ENCODE measurements at regions not wholly inside any gene's neighbourhood (a gene's known extent, or its start where the extent isn't known, plus 50 kb on each side); places are given as distances from the start of the nearest gene placed in this dataset.

DNA sequence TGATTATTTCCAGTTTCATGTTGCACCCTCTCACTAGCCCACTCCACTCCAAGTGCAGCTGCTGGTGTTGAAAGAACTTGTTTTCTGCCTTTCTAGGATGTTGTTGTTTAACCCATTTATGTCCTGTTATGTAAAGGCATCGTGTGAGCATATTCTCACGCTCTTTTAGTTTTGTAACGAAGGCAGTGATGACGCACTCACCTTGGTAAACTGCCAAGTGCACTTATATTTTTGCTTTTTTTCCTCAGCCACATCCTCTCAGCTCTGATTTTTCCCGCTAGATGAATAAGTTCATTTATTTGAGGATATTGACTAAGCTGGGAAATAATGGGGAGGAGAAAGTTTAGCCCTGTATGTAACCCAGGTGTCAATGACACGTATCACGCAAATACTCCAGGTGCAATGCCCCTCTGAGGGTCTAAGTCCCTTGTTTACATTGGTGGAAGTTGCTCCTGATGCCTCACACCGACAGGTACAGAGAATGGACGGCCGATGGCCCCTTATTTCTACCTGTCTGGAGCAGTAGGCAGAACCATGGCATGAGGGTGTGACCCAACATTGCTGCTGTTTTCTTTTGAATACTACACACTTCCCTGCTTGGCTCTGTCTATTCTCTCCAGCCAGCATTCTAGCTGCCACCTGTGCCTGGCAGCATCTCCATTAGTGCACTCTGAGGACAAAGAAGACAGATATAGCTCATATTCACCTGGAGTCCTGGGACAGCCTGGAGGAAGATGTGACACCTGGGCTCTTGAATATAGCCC is 132.7 kb upstream of the SLC24A3 start:
- intact Hi-C loops (cut with DNase I; ENCODE audit: low total_unique reads): no loop called here
- Histone ChIP-seq H3K4me1 (no peaks in the 10 kb centered on the region), H3K4me3 (no peak overlapping the region), H3K36me3 (no peaks in the 10 kb centered on the region), H3K9me3 (no peaks in the 10 kb centered on the region), H3K27me3 (no peaks in the 10 kb centered on the region), H3K27ac (no peak overlapping the region)
- TF ChIP-seq POLR2AphosphoS5 (IDR thresholded peaks at IDR 0.05): no peak
- TF ChIP-seq, protein P1, sequence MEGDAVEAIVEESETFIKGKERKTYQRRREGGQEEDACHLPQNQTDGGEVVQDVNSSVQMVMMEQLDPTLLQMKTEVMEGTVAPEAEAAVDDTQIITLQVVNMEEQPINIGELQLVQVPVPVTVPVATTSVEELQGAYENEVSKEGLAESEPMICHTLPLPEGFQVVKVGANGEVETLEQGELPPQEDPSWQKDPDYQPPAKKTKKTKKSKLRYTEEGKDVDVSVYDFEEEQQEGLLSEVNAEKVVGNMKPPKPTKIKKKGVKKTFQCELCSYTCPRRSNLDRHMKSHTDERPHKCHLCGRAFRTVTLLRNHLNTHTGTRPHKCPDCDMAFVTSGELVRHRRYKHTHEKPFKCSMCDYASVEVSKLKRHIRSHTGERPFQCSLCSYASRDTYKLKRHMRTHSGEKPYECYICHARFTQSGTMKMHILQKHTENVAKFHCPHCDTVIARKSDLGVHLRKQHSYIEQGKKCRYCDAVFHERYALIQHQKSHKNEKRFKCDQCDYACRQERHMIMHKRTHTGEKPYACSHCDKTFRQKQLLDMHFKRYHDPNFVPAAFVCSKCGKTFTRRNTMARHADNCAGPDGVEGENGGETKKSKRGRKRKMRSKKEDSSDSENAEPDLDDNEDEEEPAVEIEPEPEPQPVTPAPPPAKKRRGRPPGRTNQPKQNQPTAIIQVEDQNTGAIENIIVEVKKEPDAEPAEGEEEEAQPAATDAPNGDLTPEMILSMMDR (IDR thresholded peaks at IDR 0.05): no peak
- TF ChIP-seq POLR2A (IDR thresholded peaks at IDR 0.05): no peak
- DNase-seq (ENCODE audit: low spot score in 2 of 2): no peak

GRCh38 chr20:19081937-19082336 is 130.5 kb upstream of the SLC24A3 start:
- Histone ChIP-seq H3K4me1 (no peaks in the 10 kb centered on the region), H3K4me3 (no peak overlapping the region), H3K36me3 (no peaks in the 10 kb centered on the region), H3K27me3 (no peaks in the 10 kb centered on the region), H3K27ac (no peak overlapping the region), H3K9me3 (no peaks in the 10 kb centered on the region)
- no peak for DNase-seq (ENCODE audit: low spot score in 2 of 2)
- intact Hi-C loops (cut with DNase I; ENCODE audit: low total_unique reads): no loop called here
- TF ChIP-seq POLR2A (IDR thresholded peaks at IDR 0.05): no peak
- TF ChIP-seq POLR2AphosphoS5 (IDR thresholded peaks at IDR 0.05): no peak
- TF ChIP-seq, protein P1 (IDR thresholded peaks at IDR 0.05): no peak

GRCh38 chr20:19083136-19083621 is 129.3 kb upstream of the SLC24A3 start:
- H3K9me3 ChIP-seq: no peaks in the 10 kb centered on the region
- intact Hi-C loops (cut with DNase I; ENCODE audit: low total_unique reads): no loop called here
- no peaks in the 10 kb centered on the region for H3K27me3 ChIP-seq
- no peak overlapping the region for H3K4me3 ChIP-seq
- H3K27ac ChIP-seq: no peak overlapping the region
- TF ChIP-seq, protein P1 (IDR thresholded peaks at IDR 0.05): no peak
- no peak for TF ChIP-seq POLR2AphosphoS5 (IDR thresholded peaks at IDR 0.05)
- no peak for DNase-seq (ENCODE audit: low spot score in 2 of 2)
- H3K36me3 ChIP-seq: no peaks in the 10 kb centered on the region
- no peaks in the 10 kb centered on the region for H3K4me1 ChIP-seq

- intact Hi-C loops (cut with DNase I; ENCODE audit: low total_unique reads): no loop called here
Measured at GRCh38 chr20:19090332-19090731, 122.1 kb upstream of the SLC24A3 start.

More at GRCh38 chr20:19090332-19090731, 122.1 kb upstream of the SLC24A3 start:
- Histone ChIP-seq H3K27ac (peak overlapping the region in 1 of 2 donors; percentile 55), H3K4me3 (no peak overlapping the region), H3K27me3 (no peaks in the 10 kb centered on the region), H3K4me1 (no peaks in the 10 kb centered on the region), H3K36me3 (no peaks in the 10 kb centered on the region), H3K9me3 (no peaks in the 10 kb centered on the region)
- no peak for DNase-seq (ENCODE audit: low spot score in 2 of 2)
- no peak for TF ChIP-seq POLR2AphosphoS5 (IDR thresholded peaks at IDR 0.05)
- TF ChIP-seq, protein P1 (IDR thresholded peaks at IDR 0.05): no peak
- no peak for TF ChIP-seq POLR2A (IDR thresholded peaks at IDR 0.05)

Data from breast epithelium (tissue), 4 donors.